HG03439 (cell line): ENCODE measurements at regions not wholly inside any gene's neighbourhood (a gene's known extent, or its start where the extent isn't known, plus 50 kb on each side); places are given as distances from the start of the nearest gene placed in this dataset.
"Not testable (repeated sequence)": the region's sequence is repeated elsewhere in the genome, so short reads cannot be mapped to it uniquely, and the experiment has no call there.

Source experiments
- ATAC-seq: cut with Tn5 transposase; IDR thresholded peaks from one replicate; pipeline ENCODE4 v1.9.1; 2021; ENCODE audit warnings: mild to moderate bottlenecking, moderate library complexity; ENCODE audit not compliant: unreplicated experiment

DNA sequence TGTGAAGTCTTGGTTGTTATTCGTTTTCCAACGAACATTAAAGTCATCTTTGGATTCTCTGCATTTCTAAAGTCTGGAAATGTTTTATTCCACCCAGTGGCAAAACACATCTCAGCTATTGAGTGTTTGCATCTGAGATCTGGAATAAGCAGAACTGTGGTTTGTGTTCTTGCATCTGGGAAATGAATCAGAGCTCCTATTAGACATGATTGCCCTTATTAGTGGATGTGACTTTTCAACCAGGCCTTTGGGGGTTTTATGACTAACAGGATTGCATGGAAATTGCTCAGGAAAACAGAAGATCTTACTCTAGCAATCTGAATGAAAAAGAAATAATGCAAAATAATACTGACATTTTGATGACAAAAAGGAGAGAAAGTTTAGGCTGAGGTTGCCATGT, 488.8 kb downstream of the IRS2 start:
- ATAC-seq, result no peak

DNA sequence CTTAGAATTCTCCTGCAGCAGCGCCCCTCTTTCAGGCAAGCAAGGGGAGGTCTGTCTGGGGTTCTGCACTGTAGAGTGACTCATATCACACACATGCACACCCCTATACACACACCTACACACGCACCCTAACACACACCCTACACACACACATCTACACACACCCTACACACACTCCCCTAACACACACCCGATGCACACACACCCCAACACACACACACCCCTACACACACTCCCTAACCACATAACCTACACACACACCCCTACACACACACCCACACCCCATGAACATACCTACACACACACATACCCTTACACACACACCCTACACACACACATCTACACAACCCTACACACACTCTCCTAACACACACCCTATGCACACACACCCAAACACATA, 493.2 kb downstream of the IRS2 start:
- no peak for ATAC-seq

DNA sequence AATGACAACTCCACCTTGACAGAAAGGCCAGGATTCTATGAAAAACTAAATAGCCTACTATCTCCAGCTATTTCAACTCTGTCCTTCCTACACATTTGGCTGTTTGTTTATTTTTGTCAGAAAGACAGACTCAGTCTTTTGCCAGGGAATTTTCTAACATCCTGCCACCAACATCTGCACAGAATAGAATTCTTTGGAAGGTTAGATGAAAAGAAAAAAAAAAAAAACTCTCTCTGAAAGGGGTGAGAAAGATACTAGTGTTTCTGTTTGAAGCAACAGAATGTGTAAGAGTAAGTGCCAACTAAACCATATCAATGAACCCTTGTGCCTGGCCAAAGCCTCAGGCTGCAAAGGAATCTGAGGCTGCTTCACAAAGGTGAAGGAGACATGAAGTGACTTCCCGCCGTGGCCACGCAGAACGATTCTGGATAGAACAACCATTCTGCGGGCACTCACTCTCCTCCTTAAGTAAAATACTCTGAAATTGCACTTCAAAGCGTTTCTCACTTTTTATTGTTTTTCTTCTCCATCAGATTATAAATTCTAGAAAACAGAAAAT, 498.2 kb downstream of the IRS2 start:
- ATAC-seq, result no peak

DNA sequence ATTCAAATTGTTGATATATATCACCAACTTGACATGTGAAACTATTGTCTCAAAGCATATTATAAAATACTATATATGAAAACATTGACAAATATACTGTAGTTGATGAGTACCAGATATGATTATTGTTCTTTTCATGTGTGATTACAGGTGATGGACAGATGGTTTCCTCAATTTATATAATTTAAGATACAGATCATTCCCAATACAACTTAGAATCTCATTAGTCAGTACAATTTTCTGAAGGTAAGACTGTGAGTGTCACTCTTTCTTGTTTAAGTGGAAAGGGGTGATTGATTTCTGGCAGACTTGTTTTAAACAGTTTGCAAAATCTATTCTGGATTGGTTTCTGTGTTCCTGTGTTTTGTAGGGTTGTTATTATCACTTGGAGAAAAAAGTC, 498.8 kb downstream of the IRS2 start:
- ATAC-seq, result no peak

DNA sequence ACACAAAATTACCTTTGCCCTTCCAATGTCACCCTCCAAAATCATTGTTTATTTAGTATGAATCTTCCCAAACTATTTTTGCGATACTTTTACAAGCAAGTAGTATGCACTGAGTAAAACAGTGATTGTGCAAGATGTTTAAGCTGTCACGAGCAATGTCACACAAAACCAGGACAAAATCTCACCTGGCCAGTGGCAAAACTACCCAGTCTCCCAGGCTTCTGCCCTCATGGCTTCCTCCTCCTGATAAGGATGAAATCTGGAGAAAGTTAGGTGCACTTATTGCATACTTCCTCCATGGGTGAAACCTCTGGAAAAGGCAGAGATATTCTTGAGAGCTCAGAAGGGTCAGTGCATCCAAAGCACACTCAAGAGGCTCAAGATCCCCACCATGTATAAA, 500.8 kb downstream of the IRS2 start:
- ATAC-seq, result no peak

DNA sequence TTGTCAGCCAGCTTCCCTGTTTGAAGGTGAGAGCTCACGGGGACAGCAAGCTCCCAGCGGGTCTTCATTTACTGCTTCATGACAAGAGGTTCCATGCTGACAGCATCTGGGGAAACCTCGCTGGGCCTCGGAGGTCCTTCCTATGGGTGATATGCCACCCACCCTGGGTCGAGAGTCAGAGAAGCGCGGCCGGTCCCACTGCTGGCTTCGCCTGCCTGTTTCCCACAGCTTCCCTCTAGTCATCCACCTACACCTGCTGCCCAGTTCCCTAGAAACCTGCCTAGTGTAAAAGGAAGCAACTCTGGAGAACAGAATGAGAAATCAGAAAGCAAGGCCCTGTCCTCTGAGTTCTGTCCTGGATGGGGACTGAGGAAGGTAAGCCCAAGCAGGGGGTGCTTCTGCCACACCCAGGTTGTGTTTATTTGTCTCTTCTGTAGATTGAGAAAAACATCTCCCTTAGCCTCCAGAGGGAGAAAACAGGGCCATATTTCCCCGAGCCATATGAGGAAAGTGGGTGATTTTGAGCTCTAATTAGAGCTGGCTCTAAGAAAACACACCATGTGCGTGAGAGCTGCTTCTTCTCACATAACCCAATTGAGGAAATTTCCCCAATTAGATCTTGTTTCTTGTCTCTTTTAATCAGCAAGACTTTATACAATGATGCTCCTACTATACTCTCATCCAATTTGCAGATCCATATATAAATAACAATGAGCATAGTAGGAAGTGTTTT, 504.3 kb downstream of the IRS2 start:
- ATAC-seq, result no peak

DNA sequence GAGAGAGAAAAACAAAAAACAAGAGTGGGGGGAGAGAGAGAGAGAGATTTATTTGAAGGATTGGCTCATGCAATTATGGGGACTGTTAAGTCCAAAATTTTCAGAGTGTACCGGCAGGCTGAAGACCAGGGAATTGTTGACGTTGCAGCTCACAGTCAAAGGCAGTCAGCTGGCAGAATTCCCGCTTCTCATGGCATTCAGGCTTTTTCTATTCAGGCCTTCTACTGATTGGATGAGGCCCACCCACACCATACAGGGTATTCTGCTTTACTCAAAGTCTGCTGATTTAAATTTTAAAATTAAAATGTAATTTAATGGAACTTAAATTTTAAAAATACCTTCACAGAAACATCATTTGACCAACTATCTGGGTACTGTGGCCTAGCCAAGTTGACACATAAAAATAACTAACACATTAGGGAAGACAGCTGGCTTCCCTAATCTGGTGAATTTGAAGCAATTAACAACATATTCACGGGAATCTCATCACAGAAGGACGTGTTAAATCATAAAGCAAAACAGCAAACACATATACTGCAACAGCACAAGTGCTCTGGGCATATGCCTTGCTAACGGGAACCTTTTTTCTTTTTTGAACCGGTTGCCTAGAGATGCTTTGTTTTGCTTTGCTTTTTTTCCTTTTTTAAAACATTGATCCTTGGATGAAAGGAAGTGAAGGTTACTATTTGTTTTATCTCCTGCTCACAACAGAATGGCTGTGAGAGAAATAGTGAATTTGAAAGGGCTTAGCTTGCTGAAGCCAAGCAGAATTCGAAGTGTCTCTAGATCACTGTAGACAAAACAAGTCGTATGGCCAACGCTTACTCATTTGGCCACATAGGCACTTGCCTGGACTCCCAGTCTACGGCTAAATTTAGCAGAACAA, 505.1 kb downstream of the IRS2 start:
- ATAC-seq, result no peak

DNA sequence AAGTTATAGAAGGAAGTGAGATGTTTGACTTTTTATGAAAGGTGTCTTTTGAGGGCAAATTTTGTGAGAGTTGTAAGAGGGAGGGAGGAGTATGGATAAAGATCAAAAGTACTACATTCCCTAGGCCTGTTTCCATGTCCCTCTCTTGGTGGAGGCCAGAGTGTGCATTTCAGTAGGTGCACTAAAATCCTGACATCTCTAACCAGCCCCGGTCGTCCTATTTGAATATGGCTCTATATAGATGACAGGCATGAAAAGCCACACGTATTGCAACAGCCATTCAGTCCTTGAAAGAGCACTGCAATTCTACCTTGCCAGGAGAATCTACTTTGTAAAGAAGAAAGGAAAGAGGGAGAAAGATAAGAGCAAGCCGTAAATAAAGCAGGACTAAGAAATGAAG, 510.1 kb downstream of the IRS2 start:
- ATAC-seq, result no peak

DNA sequence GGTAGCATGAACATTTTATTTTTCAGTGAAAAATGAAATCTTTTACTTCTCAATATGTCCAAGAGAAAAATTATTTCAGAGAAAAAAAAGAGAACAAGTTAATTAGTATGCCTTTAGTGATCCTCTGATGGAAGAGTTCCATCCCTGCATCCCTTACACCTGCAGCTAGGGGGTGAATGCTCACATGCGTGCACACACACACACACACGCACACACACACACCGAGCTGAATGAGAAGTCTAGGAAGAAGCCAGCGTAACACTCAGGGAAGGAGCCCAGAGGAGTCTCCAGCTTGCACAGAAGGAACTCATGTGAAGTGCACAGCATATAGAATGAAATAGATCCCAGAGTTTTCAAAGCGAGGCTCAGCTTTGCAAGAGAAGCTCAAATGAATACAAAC, 510.5 kb downstream of the IRS2 start:
- no peak for ATAC-seq

DNA sequence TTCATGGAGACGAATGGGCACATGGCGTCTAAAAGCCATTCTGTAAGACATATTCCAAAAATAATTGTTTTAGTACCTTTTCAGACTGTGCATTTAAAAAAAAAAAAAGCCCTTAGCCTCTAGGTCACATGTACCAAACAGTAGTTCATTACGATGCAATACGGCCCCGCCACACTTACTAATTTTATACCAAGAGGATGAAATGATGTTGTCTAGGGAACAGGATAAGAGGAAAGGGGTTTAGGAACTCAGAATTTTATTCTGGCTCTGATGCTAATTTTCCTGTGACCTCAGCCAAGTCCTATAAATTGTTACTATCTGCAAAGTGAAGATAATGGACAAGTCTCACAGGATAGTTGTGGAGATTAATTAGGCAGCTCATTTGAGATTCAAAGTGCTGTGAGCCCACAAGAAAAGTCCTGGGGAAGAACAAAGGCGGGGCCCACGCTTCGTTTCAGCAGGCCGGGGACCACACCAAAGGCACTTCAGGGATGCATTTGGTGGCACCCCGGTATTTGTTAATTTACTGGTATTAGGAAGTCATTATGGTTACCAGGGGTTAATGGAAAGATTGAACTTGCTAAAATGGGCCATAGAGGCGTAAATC, 511.1 kb downstream of the IRS2 start:
- no peak for ATAC-seq

DNA sequence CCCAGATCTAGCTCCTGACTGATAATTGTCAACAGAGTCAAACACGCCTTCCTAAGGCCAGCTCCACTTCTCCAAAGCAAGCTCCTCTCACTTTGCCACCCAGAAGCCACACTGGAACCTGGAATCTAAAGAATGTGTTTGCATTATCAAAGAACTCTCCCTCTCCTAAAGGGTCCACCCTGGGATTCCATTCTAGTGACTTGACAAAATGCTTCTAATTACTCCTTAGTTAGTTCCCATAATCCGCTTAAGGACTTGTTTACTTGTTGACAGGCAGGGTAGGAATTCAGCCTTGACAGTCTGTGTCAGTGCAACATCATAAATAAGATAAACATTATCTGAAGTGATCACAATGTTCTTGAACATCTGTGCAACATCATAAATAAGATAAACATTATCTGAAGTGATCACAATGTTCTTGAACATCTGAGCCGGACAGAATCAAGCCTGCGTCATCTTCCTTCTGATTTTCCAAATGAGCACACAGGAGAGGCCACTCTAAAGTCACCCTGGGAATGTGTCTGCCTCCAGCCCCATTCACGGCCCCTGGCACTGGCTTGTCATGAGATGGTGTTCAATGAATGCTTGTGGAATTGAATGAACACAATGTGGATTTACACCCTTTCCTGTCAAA, 512.1 kb downstream of the IRS2 start:
- no peak for ATAC-seq

DNA sequence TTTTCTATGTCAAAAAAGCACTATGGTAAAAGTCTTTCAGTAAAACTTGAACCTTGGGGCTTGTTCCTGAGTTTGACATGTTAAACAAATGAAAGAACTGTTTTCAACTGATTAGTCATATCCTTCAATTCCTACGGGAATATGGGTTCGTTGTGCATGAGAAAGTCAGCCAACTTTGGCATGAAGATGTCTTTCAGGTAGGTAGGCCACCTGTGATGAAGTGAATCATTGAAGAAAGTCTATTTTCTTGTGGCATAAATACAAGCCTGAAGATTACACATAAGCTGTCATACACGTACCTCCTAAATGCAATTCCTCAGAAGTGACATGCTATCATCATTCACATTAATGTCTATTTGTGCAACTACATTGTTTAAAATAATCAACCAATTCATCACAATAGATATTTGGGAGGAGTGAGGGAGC, 513.0 kb downstream of the IRS2 start:
- no peak for ATAC-seq

DNA sequence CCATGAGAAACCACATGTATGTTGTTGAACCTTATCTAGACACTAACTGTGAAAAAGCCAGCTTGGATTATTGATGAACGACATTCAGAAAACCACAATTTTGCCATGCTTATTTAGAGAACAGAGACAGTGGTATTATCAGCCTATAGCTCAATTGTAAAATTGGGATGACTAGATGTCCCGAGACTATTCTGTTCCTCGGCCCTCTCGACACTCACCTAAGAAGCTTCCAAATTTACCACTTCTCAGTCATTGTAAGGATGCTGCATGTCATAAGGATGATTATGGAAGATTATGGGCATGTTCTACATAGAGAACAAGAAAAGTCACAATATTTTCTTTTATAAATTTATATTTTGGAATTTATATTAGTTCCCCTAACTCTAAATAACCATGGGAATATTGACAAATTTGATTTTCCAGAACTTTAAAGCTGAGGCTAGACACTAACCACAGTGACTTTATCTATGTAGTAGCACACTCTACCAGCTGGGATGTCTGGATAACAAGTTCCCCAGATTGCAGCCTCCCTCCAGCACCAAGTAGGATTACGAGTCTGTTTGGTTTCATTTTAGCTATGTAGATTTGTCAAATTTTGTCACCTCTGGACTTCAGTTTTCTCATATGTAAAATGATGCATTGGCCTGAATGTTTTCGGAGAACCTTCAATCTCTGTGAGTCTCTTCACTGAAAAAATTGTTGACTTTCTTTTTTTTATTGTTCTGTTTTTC, 513.6 kb downstream of the IRS2 start:
- no peak for ATAC-seq

DNA sequence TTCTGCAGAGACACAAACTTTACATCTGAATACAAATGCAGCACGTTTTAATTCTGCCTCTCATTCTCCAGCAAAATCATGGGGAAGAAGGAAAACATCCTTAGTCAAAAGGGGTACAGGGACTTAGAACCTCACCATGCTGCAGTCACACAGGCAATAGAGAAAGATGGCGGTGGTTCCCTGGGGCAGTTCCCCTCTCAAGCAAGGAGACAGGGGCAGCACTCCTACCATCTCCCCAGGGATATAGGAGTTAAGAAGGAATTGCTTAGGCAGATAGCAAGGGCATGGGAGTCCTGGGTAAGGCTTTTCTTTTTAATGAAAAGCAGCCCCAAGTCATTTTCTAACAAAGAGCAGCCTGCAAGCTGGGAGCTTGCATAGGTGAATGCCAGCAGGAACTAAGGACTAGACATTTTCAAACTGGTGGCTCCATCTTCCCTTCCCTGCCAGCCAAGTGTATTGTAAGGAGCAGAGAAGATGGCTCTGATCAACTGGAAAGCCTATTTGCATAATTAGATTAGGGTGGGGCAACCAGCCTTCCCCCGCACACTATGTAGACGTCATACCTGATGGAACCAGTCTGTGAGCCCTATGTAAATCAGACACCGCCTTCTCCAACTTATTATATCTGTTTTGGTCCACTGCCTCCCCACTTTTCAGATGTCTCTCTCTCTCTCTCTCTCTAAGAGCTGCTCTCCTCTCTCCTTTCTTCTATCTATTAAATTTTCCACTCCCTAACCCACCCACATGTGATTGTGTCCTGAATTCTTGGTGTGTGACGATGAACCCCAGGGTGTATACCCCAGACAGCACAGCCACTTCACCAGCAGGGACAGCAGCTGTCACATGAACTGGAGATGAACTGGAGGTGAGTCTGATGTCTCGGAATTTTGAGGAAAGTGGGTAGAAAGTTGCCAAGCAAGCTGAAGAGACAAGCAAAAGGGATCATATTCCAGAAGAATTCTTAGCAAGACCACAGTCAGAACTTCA, 514.5 kb downstream of the IRS2 start:
- ATAC-seq, result no peak

DNA sequence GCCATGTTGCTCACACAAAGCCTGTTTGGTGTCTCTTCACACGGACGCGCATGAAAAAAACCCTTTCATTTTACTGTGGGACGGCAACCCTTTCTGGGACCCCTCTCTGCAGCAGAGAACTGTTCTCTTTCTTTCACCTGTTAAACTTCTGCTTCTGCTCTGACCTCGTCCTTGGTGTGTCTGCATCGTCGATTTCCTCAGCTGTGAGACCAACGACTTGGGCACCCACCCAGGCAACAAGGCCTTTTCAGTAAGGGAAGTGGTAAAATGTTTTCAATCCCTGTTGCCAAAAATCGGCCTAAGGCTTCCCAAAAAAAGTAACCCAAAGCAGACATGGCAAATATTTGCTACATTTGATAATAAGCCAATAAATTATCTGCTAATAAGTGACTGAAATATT, 515.3 kb downstream of the IRS2 start:
- no peak for ATAC-seq

DNA sequence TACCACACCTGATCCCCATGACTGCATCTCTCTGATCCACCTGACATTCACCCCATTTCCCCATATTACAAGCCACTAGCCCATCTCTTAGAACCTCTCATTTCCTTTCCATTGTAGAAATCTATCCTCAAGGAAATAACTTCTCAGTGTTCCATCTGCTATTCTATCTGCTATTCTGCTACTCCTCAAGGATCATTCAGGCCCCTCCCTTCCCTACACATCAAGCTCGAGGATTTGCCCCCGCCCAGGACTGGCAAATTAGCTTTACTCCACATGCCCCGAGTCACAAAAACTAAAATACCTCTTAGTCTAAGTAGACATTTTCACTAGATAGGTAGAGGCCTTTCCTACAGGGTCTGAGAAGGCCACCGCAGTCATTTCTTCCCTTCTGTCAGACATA, 517.0 kb downstream of the IRS2 start:
- not testable (repeated sequence) for ATAC-seq

DNA sequence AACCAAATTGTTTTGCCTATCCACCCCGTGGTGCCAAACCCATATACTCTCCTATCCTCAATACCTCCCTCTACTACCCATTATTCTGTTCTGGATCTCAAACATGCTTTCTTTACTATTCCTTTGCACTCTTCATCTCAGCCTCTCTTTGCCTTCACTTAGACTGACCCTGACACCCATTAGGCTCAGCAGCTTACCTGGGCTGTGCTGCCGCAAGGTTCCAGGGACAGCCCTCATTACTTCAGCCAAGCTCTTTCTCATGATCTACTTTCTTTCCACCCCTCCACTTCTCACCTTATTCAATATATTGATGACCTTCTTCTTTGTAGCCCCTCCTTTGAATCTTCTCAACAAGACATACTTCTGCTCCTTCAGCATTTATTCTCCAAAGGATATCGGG, 517.9 kb downstream of the IRS2 start:
- ATAC-seq, result not testable (repeated sequence)

DNA sequence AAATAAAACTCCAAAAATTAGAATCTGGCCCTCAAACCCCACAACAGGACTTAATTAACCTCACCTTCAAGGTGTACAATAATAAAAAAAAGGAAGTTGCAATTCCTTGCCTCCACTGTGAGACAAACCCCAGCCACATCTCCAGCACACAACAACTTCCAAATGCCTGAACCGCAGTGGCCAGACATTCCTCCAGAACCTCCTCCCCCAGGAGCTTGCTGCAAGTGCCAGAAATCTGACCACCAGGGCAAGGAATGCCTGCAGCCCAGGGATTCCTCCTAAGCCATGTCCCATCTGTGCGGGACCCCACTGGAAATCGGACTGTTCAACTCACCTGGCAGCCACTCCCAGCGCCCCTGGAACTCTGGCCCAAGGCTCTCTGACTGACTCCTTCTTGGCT, 519.0 kb downstream of the IRS2 start:
- not testable (repeated sequence) for ATAC-seq

DNA sequence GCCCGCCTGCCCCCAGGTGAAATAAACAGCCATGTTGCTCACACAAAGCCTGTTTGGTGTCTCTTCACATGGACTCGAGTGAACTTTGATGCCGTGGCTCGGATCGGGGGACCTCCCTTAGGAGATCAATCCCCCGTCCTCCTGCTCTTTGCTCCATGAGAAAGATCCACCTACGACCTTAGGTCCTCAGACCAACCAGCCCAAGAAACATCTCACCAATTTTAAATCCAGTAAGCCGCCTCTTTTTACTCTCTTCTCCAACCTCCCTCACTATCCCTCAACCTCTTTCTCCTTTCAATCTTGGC, 521.0 kb downstream of the IRS2 start:
- ATAC-seq, result not testable (repeated sequence)
